Heart left ventricle (tissue), 13 donors: ENCODE measurements at regions not wholly inside any gene's neighbourhood (a gene's known extent, or its start where the extent isn't known, plus 50 kb on each side); places are given as distances from the start of the nearest gene placed in this dataset.

ENCODE experiments used
- CTCF ChIP-seq, 12 donors: fragments of 200-600 bp; sonication (generic) in 4 of 12; IDR thresholded peaks; one replicate each; pipeline versions ENCODE4 v1.5.0 to v1.8.0; 2018 to 2022; ENCODE audit warnings: antibody characterized with exemption in 12 of 12, mild to moderate bottlenecking in 5 of 12
- POLR2A ChIP-seq, 2 donors: fragments of 450-650 bp; IDR thresholded peaks; one replicate each; pipeline ENCODE4 v1.6.1; 2017; ENCODE audit warnings: antibody characterized with exemption in 2 of 2, mild to moderate bottlenecking in 2 of 2, moderate library complexity in 2 of 2
- donor health status: ischemic (EF 13 %, LVEDD 7.1; RV severe dilation, severe dysfunction).
- donor health status: DM: no; HTN: yes; CAD: no.
- donor health status: DM: no; HTN: no; CAD: no.
- donor health status: ischemic (EF 25% LVEDD 6.9; RV normal size, moderate dysfunction).
- donor health status: ischemic (EF 25% LVEDD 5.7; RV mildly dilated, moderate dysfunction).
- donor health status: ischemic (EF 35%, LVEDD 5.7; RV mildly dilated, moderate dysfunction).
- donor health status: nonischemic (EF 11% LVEDD 7.7; RV severe dilation, severe dysfunction).
- donor health status: DM: yes; HTN: yes; CAD: no.
- donor health status: PGD.
- donor health status: ischemic (EF 29% LVEDD 5.4; RV normal size, mild dysfunction).
- donor health status: nonischemic (EF 23%, LVEDD 6.1; RV moderate dilation, normal function).

- TF ChIP-seq CTCF (IDR thresholded peaks at IDR 0.05) (no peak), POLR2A (IDR thresholded peaks at IDR 0.05) (no peak)
These were observed 221.2 kb upstream of the ANKRD55 start for GRCh38 chr5:56454219-56454862.
